Esophagus muscularis mucosa (tissue), 4 donors: ENCODE measurements at regions not wholly inside any gene's neighbourhood (a gene's known extent, or its start where the extent isn't known, plus 50 kb on each side); places are given as distances from the start of the nearest gene placed in this dataset.

Experiments used
- DNase-seq: peaks from one replicate; pipeline ENCODE4 v3.0.0-alpha.2; 2017; ENCODE audit errors: extremely low spot score
- H3K27ac ChIP-seq, 4 donors: fragments of 200-600 bp; sonication (generic); replicated peaks in 1 of 4; 1 replicate in 3 of 4; 2 replicates in 1 of 4; pipeline ENCODE4 v1.5.1; 2016 to 2019; ENCODE audit warnings: mild to moderate bottlenecking in 1 of 4
- H3K27me3 ChIP-seq, 4 donors: fragments of 200-600 bp; sonication (generic); one replicate each; pipeline versions ENCODE4 v1.5.1 to v1.6.0; 2016 to 2019
- H3K36me3 ChIP-seq, 4 donors: fragments of 200-600 bp; sonication (generic); one replicate each; pipeline ENCODE4 v1.5.1; 2016 to 2019
- H3K4me1 ChIP-seq, 4 donors: fragments of 200-600 bp; sonication (generic); one replicate each; pipeline ENCODE4 v1.5.1; 2016 to 2019
- H3K4me3 ChIP-seq, 4 donors: fragments of 200-600 bp; sonication (generic); 1 replicate in 2 of 4; 2 replicates in 2 of 4; pipeline ENCODE4 v1.5.1; 2016 to 2019; ENCODE audit warnings: mild to moderate bottlenecking in 4 of 4, moderate library complexity in 1 of 4
- H3K9me3 ChIP-seq, 4 donors: fragments of 200-600 bp; sonication (generic); 1 replicate in 3 of 4; 2 replicates in 1 of 4; pipeline ENCODE4 v1.5.1; 2016 to 2019
- CTCF ChIP-seq, 3 experiments: fragments of 200-600 bp in 2 of 3; fragments of 450-650 bp in 1 of 3; sonication (generic) in 2 of 3; IDR thresholded peaks; one replicate each; pipeline ENCODE4 v1.5.1; 2017 to 2019; ENCODE audit warnings: antibody characterized with exemption in 3 of 3, mild to moderate bottlenecking in 2 of 3, moderate library complexity in 1 of 3
- EP300 ChIP-seq: sonication (generic); formaldehyde crosslinking; IDR thresholded peaks from one replicate; pipeline ENCODE4 v1.6.1; 2017; ENCODE audit warnings: antibody characterized with exemption
- POLR2A ChIP-seq: fragments of 450-650 bp; IDR thresholded peaks from one replicate; pipeline ENCODE4 v1.6.1; 2017; ENCODE audit warnings: antibody characterized with exemption, moderate library complexity, mild to moderate bottlenecking, low read depth
- POLR2AphosphoS5 ChIP-seq, 2 donors: sonication (generic); formaldehyde crosslinking; IDR thresholded peaks; one replicate each; pipeline ENCODE4 v1.6.1; 2017; ENCODE audit warnings: antibody characterized with exemption in 2 of 2
- WGBS: methylation state at CpG from one replicate; pipeline ENCODE4 v1.1.5; 2018; 5-methylcytosine and 5-hydroxymethylcytosine counted together
- intact Hi-C: fragments of 100-400 bp; cut with DNase I; formaldehyde crosslinking; loops from one replicate; pipeline ENCODE4 v1.15.1; 2023

DNA sequence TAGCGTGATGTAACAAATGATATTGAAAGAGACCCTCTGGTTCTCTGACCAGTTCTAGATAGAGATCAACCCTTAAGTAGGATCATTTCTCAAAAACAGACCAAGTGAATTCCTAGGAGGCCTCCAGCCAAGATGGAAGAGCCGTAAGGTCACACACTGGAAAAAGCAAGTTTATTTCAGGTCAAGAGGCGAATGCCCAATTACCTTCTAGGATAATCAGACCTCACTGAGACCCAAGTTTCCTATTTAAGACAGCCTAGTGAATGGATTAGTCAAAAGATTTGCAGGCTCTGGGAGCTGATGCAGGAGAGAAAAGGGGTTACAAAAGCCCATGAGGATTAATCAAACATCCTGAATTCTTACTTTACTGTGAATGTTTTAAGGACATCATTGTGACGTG is 486.1 kb upstream of the NRP1 start:
- WGBS = 99% methylated on average over 4 of the region's 4 CpGs
- H3K36me3 ChIP-seq = no peaks in the 10 kb centered on the region
- TF ChIP-seq CTCF (IDR thresholded peaks at IDR 0.05) (no peak), POLR2AphosphoS5 (IDR thresholded peaks at IDR 0.05) (no peak), EP300 (no peak)
- DNase-seq = no peak
- no peak overlapping the region for H3K4me3 ChIP-seq
- no peaks in the 10 kb centered on the region for H3K9me3 ChIP-seq
- no peaks in the 10 kb centered on the region for H3K4me1 ChIP-seq
- H3K27me3 ChIP-seq = no peaks in the 10 kb centered on the region
- H3K27ac ChIP-seq = no peak overlapping the region
- intact Hi-C loops = no loop called here

- Histone ChIP-seq H3K4me3 (no peak overlapping the region), H3K4me1 (no peaks in the 10 kb centered on the region), H3K9me3 (no peaks in the 10 kb centered on the region), H3K36me3 (no peaks in the 10 kb centered on the region), H3K27ac (no peak overlapping the region), H3K27me3 (no peaks in the 10 kb centered on the region)
- intact Hi-C loops = no loop called here
- DNase-seq = no peak
- TF ChIP-seq POLR2AphosphoS5 (IDR thresholded peaks at IDR 0.05) (no peak), POLR2A (no peak), EP300 (no peak), CTCF (IDR thresholded peaks at IDR 0.05) (no peak)
- WGBS = 61% methylated on average over 1 of the region's 1 CpG
Measured at GRCh38 chr10:33819206-33819605, 484.7 kb upstream of the NRP1 start.

- no peak for DNase-seq
- H3K9me3 ChIP-seq = no peaks in the 10 kb centered on the region
- H3K27ac ChIP-seq = no peak overlapping the region
- no peaks in the 10 kb centered on the region for H3K27me3 ChIP-seq
- TF ChIP-seq POLR2A (no peak), EP300 (no peak), CTCF (IDR thresholded peaks at IDR 0.05) (no peak), POLR2AphosphoS5 (IDR thresholded peaks at IDR 0.05) (no peak)
- no peaks in the 10 kb centered on the region for H3K4me1 ChIP-seq
- intact Hi-C loops = no loop called here
- WGBS = 86% methylated on average over 2 of the region's 2 CpGs
- no peaks in the 10 kb centered on the region for H3K36me3 ChIP-seq
- H3K4me3 ChIP-seq = no peak overlapping the region
Measured at GRCh38 chr10:33818343-33818742, 483.9 kb upstream of the NRP1 start.

- H3K27me3 ChIP-seq = no peaks in the 10 kb centered on the region
- DNase-seq = no peak
- intact Hi-C loops = no loop called here
- H3K27ac ChIP-seq = no peak overlapping the region
- no peak overlapping the region for H3K4me3 ChIP-seq
- H3K36me3 ChIP-seq = no peaks in the 10 kb centered on the region
- WGBS = 91% methylated on average over 3 of the region's 3 CpGs
- H3K4me1 ChIP-seq = no peaks in the 10 kb centered on the region
- H3K9me3 ChIP-seq = no peaks in the 10 kb centered on the region
- TF ChIP-seq POLR2AphosphoS5 (IDR thresholded peaks at IDR 0.05) = no peak
- no peak for TF ChIP-seq CTCF (IDR thresholded peaks at IDR 0.05)
- no peak for TF ChIP-seq EP300
- TF ChIP-seq POLR2A = no peak
Measured at GRCh38 chr10:33817605-33818004, 483.1 kb upstream of the NRP1 start.

- intact Hi-C loops = no loop called here
- no peak for TF ChIP-seq POLR2A
- no peak for TF ChIP-seq POLR2AphosphoS5 (IDR thresholded peaks at IDR 0.05)
- TF ChIP-seq EP300 = no peak
- no peak for TF ChIP-seq CTCF (IDR thresholded peaks at IDR 0.05)
- Histone ChIP-seq H3K27me3 (no peaks in the 10 kb centered on the region), H3K4me3 (no peak overlapping the region), H3K9me3 (no peaks in the 10 kb centered on the region), H3K36me3 (no peaks in the 10 kb centered on the region), H3K4me1 (no peaks in the 10 kb centered on the region), H3K27ac (no peak overlapping the region)
- no peak for DNase-seq
- 92% methylated on average over 4 of the region's 4 CpGs for WGBS
Measured at GRCh38 chr10:33815776-33816175, 481.3 kb upstream of the NRP1 start.
